Activated CD4-positive, alpha-beta T cell treated with anti-CD3 and anti-CD28 coated beads, Interleukin-2, amount 10 ng/mL, durations not matched to agents 7 days and 5 days (primary cell): ENCODE measurements at regions not wholly inside any gene's neighbourhood (a gene's known extent, or its start where the extent isn't known, plus 50 kb on each side); places are given as distances from the start of the nearest gene placed in this dataset.

Experiments
- CTCF ChIA-PET: fragments of 350-600 bp; sonication (Branson Sonifier 250); formaldehyde crosslinking; loops from one replicate; lab custom pipeline; 2021; ENCODE audit warnings: antibody characterized with exemption; lab: Charles Lee
- POLR2A ChIA-PET: fragments of 350-600 bp; sonication (Branson Sonifier 250); formaldehyde crosslinking; loops from one replicate; lab custom pipeline; 2021; ENCODE audit warnings: antibody characterized with exemption; lab: Charles Lee
- DNase-seq: peaks from one replicate; pipeline ENCODE4 v3.0.0-alpha.2; 2020
- H3K27ac Mint-ChIP-seq: one replicate; pipeline ENCODE4 v1.8.0; 2021; ENCODE audit warnings: mild to moderate bottlenecking, moderate library complexity, mixed read lengths
- H3K27me3 Mint-ChIP-seq: one replicate; pipeline ENCODE4 v1.8.0; 2021; ENCODE audit warnings: mixed read lengths
- H3K36me3 Mint-ChIP-seq: one replicate; pipeline ENCODE4 v1.8.0; 2021; ENCODE audit warnings: low read depth, mixed read lengths
- H3K4me1 Mint-ChIP-seq: one replicate; pipeline ENCODE4 v1.8.0; 2021; ENCODE audit warnings: mixed read lengths
- H3K4me3 Mint-ChIP-seq: one replicate; pipeline ENCODE4 v1.8.0; 2021; ENCODE audit warnings: mild to moderate bottlenecking, moderate library complexity, mixed read lengths
- H3K9me3 Mint-ChIP-seq: one replicate; pipeline ENCODE4 v1.8.0; 2021; ENCODE audit warnings: mixed read lengths

GRCh38 chr2:207216457-207216856 is 50.7 kb upstream of the KLF7 start:
- POLR2A ChIA-PET, result no interaction called here
- Mint-ChIP-seq H3K27ac (no peak overlapping the region), H3K4me3 (no peak overlapping the region), H3K36me3 (no peaks in the 10 kb centered on the region), H3K4me1 (no peaks in the 10 kb centered on the region), H3K9me3 (peaks cover 4% of the 10 kb centered on the region), H3K27me3 (peaks cover 4% of the 10 kb centered on the region)
- CTCF ChIA-PET, result no interaction called here
- no peak for DNase-seq

GRCh38 chr2:207217442-207217841 is 51.7 kb upstream of the KLF7 start:
- H3K9me3 Mint-ChIP-seq, result no peaks in the 10 kb centered on the region
- no peak overlapping the region for H3K4me3 Mint-ChIP-seq
- H3K4me1 Mint-ChIP-seq, result no peaks in the 10 kb centered on the region
- no peaks in the 10 kb centered on the region for H3K36me3 Mint-ChIP-seq
- peaks cover 4% of the 10 kb centered on the region for H3K27me3 Mint-ChIP-seq
- no peak overlapping the region for H3K27ac Mint-ChIP-seq
- DNase-seq, result no peak
- ChIA-PET POLR2A (no interaction called here), CTCF (interaction anchor here (1.2 kb wide), 1 partner anchor 13 kb away, joined by 4 read pairs; no protein-coding TSS in a partner anchor)

- H3K9me3 Mint-ChIP-seq, result no peaks in the 10 kb centered on the region
- H3K27ac Mint-ChIP-seq, result no peak overlapping the region
- peaks cover 4% of the 10 kb centered on the region for H3K27me3 Mint-ChIP-seq
- DNase-seq, result no peak
- H3K4me1 Mint-ChIP-seq, result peaks cover 8% of the 10 kb centered on the region
- no peaks in the 10 kb centered on the region for H3K36me3 Mint-ChIP-seq
- H3K4me3 Mint-ChIP-seq, result no peak overlapping the region
- POLR2A ChIA-PET, result no interaction called here
- CTCF ChIA-PET, result interaction anchor here (0.7 kb wide), 1 partner anchor 13 kb away, joined by 4 read pairs; no protein-coding TSS in a partner anchor
Measured at GRCh38 chr2:207219081-207219630, 53.4 kb upstream of the KLF7 start.

- Mint-ChIP-seq H3K4me1 (peaks cover 14% of the 10 kb centered on the region), H3K27ac (no peak overlapping the region), H3K36me3 (no peaks in the 10 kb centered on the region), H3K4me3 (no peak overlapping the region), H3K9me3 (no peaks in the 10 kb centered on the region), H3K27me3 (peaks cover 4% of the 10 kb centered on the region)
- CTCF ChIA-PET, result interaction anchor here (1.2 to 2.7 kb wide), 3 partner anchors 14 to 19 kb away, joined by 3 to 10 read pairs (median 3); no protein-coding TSS in a partner anchor
- POLR2A ChIA-PET, result no interaction called here
- no peak for DNase-seq
Measured at GRCh38 chr2:207219676-207220501, 54.1 kb upstream of the KLF7 start.

GRCh38 chr2:207221731-207222130 is 56.0 kb upstream of the KLF7 start:
- Mint-ChIP-seq H3K4me3 (no peak overlapping the region), H3K27me3 (peaks cover 2% of the 10 kb centered on the region), H3K9me3 (no peaks in the 10 kb centered on the region), H3K36me3 (no peaks in the 10 kb centered on the region), H3K4me1 (peaks cover 31% of the 10 kb centered on the region), H3K27ac (no peak overlapping the region)
- DNase-seq, result no peak
- POLR2A ChIA-PET, result no interaction called here
- CTCF ChIA-PET, result interaction anchor here (1.1 to 2.7 kb wide), 4 partner anchors 9 to 30 kb away, joined by 3 to 10 read pairs (median 4); no protein-coding TSS in a partner anchor

GRCh38 chr2:207223051-207223450 is 57.3 kb upstream of the KLF7 start:
- CTCF ChIA-PET, result interaction anchor here (0.9 to 4.5 kb wide), 9 partner anchors 10 to 46 kb away, joined by 3 to 16 read pairs (median 3); no protein-coding TSS in a partner anchor
- no peak for DNase-seq
- H3K36me3 Mint-ChIP-seq, result no peaks in the 10 kb centered on the region
- no peaks in the 10 kb centered on the region for H3K9me3 Mint-ChIP-seq
- H3K4me1 Mint-ChIP-seq, result peaks cover 34% of the 10 kb centered on the region
- POLR2A ChIA-PET, result no interaction called here
- H3K27me3 Mint-ChIP-seq, result peaks cover 2% of the 10 kb centered on the region
- no peak overlapping the region for H3K4me3 Mint-ChIP-seq
- no peak overlapping the region for H3K27ac Mint-ChIP-seq

GRCh38 chr2:207224381-207224780 is 58.6 kb upstream of the KLF7 start:
- Mint-ChIP-seq H3K4me3 (no peak overlapping the region), H3K27me3 (peaks cover under 1% of the 10 kb centered on the region), H3K27ac (no peak overlapping the region), H3K4me1 (peaks cover 34% of the 10 kb centered on the region), H3K36me3 (no peaks in the 10 kb centered on the region), H3K9me3 (peaks cover 2% of the 10 kb centered on the region)
- ChIA-PET CTCF (interaction anchor here (0.6 to 4.5 kb wide), 3 partner anchors 16 to 26 kb away, joined by 3 to 16 read pairs (median 3); no protein-coding TSS in a partner anchor), POLR2A (no interaction called here)
- no peak for DNase-seq

- DNase-seq, result no peak
- H3K27ac Mint-ChIP-seq, result no peak overlapping the region
- ChIA-PET POLR2A (no interaction called here), CTCF (interaction anchor here (1.4 to 4.5 kb wide), 3 partner anchors 12 to 26 kb away, joined by 3 to 16 read pairs (median 13); no protein-coding TSS in a partner anchor)
- no peaks in the 10 kb centered on the region for H3K27me3 Mint-ChIP-seq
- no peaks in the 10 kb centered on the region for H3K36me3 Mint-ChIP-seq
- peaks cover 34% of the 10 kb centered on the region for H3K4me1 Mint-ChIP-seq
- no peak overlapping the region for H3K4me3 Mint-ChIP-seq
- H3K9me3 Mint-ChIP-seq, result peaks cover 2% of the 10 kb centered on the region
Measured at GRCh38 chr2:207224791-207225482, 59.2 kb upstream of the KLF7 start.

- Mint-ChIP-seq H3K36me3 (no peaks in the 10 kb centered on the region), H3K9me3 (peaks cover 2% of the 10 kb centered on the region), H3K4me1 (peaks cover 39% of the 10 kb centered on the region), H3K4me3 (no peak overlapping the region), H3K27ac (no peak overlapping the region), H3K27me3 (no peaks in the 10 kb centered on the region)
- ChIA-PET CTCF (interaction anchor here (1.4 to 4.5 kb wide), 3 partner anchors 11 to 25 kb away, joined by 3 to 16 read pairs (median 13); no protein-coding TSS in a partner anchor), POLR2A (no interaction called here)
- DNase-seq, result no peak
Measured at GRCh38 chr2:207225773-207226172, 60.0 kb upstream of the KLF7 start.

- ChIA-PET CTCF (interaction anchor here (1.4 to 4.5 kb wide), 3 partner anchors 10 to 25 kb away, joined by 3 to 16 read pairs (median 13); no protein-coding TSS in a partner anchor), POLR2A (no interaction called here)
- Mint-ChIP-seq H3K27me3 (no peaks in the 10 kb centered on the region), H3K4me3 (no peak overlapping the region), H3K4me1 (peaks cover 43% of the 10 kb centered on the region), H3K27ac (no peak overlapping the region), H3K9me3 (peaks cover 2% of the 10 kb centered on the region), H3K36me3 (no peaks in the 10 kb centered on the region)
- no peak for DNase-seq
Measured at GRCh38 chr2:207226243-207226642, 60.5 kb upstream of the KLF7 start.

GRCh38 chr2:207226671-207227061 is 60.9 kb upstream of the KLF7 start:
- H3K9me3 Mint-ChIP-seq, result peaks cover 2% of the 10 kb centered on the region
- H3K27ac Mint-ChIP-seq, result no peak overlapping the region
- H3K27me3 Mint-ChIP-seq, result no peaks in the 10 kb centered on the region
- ChIA-PET CTCF (interaction anchor here (1.2 to 4.5 kb wide), 3 partner anchors 10 to 37 kb away, joined by 3 to 16 read pairs (median 13); no protein-coding TSS in a partner anchor), POLR2A (no interaction called here)
- no peak overlapping the region for H3K4me3 Mint-ChIP-seq
- H3K4me1 Mint-ChIP-seq, result peaks cover 48% of the 10 kb centered on the region
- H3K36me3 Mint-ChIP-seq, result no peaks in the 10 kb centered on the region
- no peak for DNase-seq

GRCh38 chr2:207227062-207227748 is 61.5 kb upstream of the KLF7 start:
- H3K36me3 Mint-ChIP-seq, result no peaks in the 10 kb centered on the region
- POLR2A ChIA-PET, result no interaction called here
- peaks cover 2% of the 10 kb centered on the region for H3K9me3 Mint-ChIP-seq
- H3K27me3 Mint-ChIP-seq, result no peaks in the 10 kb centered on the region
- peaks cover 49% of the 10 kb centered on the region for H3K4me1 Mint-ChIP-seq
- DNase-seq, result no peak
- H3K27ac Mint-ChIP-seq, result peak overlapping the region; percentile 60
- CTCF ChIA-PET, result interaction anchor here (1.2 to 4.5 kb wide), 3 partner anchors 9 to 38 kb away, joined by 3 to 16 read pairs (median 13); no protein-coding TSS in a partner anchor
- no peak overlapping the region for H3K4me3 Mint-ChIP-seq
